DMS153 (cell line): ENCODE measurements at regions not wholly inside any gene's neighbourhood (a gene's known extent, or its start where the extent isn't known, plus 50 kb on each side); places are given as distances from the start of the nearest gene placed in this dataset.

Source experiments
- DNase-seq: peaks from one replicate; lab custom pipeline; 2025; lab: John Stamatoyannopoulos, UW

DNA sequence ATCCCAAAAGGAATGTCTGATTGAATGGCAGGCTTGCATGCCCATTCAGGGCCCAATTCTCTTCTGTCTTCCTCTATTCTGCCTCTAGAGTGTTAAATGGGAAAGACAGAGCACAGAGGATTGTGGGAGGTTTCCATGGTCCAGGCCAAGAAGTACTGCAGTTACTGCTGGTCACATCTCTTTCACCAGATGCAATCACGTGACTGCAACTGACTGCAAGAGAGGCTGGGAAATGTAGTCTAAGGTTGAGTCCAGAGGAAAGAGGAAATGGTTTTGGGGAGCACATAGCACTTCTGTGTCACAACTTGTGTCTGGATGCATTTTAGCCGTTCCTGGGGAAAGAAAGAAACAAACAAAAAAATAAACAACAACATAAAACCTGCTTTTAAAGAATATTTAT is 336.4 kb upstream of the BTBD3 start:
- no peak for DNase-seq

DNA sequence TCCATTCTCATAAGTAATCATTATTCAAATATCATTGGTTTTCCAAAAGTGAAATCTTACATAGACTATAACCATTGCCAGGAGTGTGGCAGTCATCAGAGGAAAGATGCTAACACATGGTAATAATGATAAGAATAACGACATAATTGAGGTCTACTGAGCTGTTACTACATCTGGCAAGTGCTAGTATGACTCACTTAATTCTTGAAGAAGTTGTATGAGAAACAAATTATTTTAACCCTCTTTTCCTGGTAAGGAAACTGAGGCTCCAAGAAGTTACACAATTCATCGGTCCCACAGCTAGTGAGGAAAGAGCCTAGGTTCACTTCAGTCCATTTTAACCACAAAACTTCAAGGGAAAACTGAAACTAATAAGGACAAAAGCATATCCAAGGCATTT is 335.6 kb upstream of the BTBD3 start:
- no peak for DNase-seq

DNA sequence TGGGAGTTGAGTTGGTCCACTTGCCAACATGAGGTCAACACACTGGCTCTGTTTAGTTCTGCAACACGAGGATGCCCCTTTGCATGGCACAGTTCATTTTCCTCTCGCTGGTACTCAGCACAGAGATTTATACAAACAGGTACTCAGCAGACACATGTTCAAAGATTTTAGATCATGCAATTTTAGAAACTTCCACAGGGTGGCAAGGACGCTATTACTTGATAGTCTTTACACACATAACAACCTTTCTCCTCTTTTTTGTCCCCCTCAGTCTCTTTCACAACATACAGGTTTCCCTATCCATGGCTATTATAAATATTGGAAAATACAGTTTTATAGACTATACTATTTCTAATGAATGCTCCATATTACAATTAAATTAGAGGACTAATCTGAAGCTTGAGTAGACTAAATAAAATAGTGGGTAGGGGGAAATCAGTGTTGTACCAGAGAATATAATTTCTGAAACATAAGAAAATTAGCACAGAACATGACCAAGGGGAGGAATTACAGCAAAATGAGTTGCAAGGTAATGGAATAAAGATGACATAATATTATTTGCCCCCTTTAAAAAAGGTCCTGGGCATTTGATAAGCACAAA is 331.8 kb upstream of the BTBD3 start:
- DNase-seq: peak; percentile 30

DNA sequence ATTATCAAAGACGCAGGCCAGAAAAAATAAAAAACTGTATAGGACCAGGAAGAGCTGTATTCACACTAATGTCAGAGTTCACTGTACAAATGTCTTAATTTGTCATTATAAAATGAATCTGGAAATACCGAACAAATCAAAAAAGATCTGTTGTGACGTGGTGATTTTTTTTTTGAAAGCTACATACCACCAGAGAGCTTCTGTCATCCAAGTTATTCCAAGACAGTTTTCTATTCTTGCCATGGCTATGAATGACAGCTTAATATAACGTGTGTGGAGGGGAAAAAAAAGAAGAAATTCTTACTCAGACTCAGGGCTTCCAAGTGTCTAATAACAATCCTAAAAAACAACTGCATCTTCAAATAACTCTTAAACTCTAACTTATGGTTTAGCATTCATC is 328.8 kb upstream of the BTBD3 start:
- no peak for DNase-seq

DNA sequence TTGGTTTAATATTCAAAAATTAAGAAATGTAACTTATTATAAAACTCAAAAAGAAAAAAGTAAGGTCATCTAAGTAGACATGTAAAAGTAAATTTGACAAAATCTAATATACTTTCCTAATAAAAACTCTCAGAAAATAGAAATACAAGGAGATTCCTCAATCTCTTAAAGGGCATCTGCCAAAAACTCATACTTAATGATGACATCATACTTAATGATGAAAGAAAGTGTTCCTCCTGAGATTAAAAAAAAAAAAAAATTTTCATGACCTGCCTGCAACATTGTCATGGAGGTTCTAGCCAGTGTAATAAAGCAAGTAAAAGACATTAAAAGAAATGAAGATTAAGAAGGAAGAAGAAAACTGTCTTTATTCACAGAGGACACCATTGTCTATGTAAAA is 325.7 kb upstream of the BTBD3 start:
- no peak for DNase-seq

DNA sequence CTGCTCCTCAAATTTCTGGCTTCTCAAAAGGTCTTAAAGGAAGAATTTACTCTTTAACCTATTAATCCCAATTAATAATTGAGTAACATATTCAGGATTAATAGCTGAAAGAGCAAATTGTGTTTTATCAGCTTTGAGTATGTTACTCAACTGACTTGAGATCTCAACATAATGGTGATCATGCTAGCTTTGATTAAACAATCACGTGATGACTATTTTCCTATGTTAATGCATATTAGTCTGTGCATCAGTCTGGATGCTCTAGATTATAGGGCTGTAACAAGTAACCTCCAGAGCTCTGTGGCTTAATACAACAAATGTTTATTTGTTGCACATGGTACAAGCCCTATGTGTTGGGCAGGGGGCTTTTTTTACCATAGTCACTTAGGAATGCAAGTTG is 313.4 kb upstream of the BTBD3 start:
- DNase-seq: no peak

GRCh38 chr20:11607047-11607446 is 310.6 kb upstream of the BTBD3 start:
- no peak for DNase-seq

GRCh38 chr20:11608736-11609135 is 309.0 kb upstream of the BTBD3 start:
- DNase-seq: no peak

- no peak for DNase-seq
Measured at GRCh38 chr20:11624704-11625103, 293.0 kb upstream of the BTBD3 start.

DNA sequence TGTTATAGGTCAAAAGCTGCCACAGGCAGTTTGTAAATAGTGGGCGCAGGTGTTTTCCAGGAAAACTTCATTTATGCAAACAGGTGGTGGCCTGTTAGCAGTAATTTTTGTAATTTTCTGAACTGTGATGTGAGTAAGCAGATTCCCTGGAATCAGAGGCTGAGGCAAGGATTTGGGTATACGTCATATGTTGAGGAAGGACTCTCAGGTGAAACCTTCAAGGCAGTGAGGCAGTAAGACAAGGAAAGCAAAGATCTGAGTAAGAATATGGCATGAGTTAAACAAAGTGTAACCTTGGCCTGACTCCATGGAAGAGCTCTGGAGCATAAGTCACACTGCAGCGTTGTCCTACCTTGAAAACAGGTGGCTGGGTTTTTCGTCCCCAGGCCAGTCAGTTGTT is 291.1 kb upstream of the BTBD3 start:
- no peak for DNase-seq

GRCh38 chr20:11642866-11643265 is 274.8 kb upstream of the BTBD3 start:
- no peak for DNase-seq

DNA sequence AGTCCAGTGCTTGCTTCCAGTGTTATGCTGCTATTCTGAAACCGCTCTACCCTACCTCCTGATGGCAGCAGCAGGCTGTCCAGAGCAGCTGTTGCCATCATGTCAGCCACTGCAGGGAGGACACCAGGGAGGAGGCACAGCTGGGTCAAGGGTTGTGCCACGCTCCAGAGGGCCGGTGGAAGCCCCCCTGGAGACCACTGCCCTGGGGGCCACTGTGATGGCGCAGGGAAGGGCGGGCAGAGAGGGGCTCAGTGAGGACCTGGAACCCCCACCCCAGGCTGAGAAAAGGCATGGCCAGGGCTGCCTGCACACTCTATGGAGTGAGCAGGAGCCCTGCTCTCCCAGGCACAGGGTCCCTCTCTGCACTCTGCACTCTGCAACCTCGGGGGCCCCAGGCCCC is 271.3 kb upstream of the BTBD3 start:
- DNase-seq: no peak

- no peak for DNase-seq
Measured at GRCh38 chr20:11650566-11650965, 267.1 kb upstream of the BTBD3 start.

GRCh38 chr20:11651138-11651537 is 266.6 kb upstream of the BTBD3 start:
- no peak for DNase-seq

DNA sequence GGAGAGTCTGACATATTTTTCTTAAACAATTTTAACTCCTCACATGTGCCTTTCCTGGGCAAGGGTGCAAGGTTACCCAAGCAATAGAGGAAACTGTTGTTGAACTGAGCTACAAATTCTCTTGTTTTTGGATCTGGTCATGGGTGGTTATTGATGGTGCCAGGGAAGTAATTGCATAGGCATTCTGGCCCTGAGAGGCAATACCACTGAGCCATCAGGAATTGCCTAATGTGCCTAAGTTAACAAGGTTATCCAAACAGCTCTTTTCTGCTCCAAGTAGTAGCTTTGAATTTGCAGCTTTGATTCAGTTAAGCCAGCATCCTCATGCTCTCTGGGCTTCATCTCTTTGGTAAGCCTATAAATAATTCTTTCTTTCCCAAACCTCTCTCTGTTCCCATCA is 266.0 kb upstream of the BTBD3 start:
- no peak for DNase-seq

DNA sequence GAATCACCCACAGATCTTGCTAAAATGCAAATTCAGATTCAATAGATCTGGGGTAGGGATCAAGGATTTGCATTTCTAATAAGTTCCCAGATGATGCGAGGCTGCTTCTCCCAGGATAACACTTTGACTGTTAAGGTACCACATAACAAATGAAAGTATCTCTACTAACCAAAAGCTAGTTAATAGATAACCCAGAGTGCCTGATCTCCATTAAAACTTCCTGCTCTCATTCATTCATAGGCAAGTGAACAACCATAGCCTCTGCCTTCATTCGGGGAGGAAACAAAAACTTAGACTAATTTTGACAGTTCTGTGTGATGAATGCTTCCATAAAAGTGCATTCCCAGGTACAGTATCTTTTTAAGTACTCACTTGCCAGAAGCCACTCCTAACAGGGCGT is 265.6 kb upstream of the BTBD3 start:
- no peak for DNase-seq

DNA sequence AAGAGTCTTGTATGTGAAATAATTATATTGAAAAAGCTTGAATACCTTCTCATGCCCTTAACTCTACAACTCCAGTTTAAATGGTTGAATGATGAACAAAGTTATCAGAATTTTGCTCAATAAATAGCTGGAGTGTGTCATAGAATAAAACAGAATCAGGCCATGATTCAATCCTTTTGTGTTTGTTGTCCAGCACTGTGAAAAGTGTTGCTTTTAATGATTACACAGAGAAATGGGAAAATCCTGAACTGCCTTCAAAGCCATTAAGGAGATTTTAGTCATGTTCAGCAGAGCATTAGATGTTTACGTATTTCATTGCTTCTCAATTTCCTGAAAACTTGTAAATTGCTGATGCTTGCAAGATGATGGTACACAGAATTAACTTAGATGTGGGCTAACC is 262.9 kb upstream of the BTBD3 start:
- no peak for DNase-seq

GRCh38 chr20:11660673-11661072 is 257.0 kb upstream of the BTBD3 start:
- DNase-seq: no peak

DNA sequence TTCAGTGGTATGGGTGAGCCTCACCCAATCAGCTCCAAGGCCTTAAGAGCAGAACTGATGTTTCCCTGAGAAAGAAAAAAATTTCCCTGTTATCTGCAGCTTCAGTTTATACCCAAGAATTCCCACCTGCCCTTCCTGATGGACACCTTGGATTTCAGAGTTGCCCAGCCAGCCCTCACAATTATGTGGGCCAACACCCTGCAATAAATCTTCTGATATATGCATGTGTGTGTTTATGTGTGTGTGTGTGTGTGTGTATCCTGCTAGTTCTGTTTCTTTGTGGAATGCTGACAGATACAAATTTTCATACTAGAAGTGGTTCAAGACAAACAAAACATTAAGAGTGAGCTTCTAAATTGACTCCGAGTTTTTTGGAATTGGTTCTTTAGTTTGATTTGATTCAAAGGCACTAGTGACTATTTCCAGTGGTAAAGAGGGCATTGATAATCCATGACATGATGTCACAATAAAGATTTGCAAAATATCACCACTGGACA is 246.6 kb upstream of the BTBD3 start:
- DNase-seq: no peak

DNA sequence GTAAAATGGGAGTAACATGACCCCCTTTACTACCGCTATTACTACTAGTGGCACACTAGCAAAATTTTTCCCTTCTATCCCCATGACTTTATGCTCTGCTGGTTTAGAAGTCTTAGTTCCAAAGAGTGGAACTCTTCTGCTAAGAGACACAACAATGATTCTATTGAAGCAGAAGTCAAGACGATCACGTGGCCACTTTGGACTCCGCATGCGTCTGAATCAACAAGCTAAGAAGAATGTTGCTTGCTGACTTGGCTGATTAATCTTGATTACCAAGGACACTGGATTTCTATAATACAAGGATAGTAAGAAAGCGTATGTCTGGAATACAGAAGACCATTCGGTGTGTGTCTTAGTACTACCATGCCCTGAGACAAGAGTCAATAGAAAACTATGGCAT is 244.7 kb upstream of the BTBD3 start:
- DNase-seq: no peak

DNA sequence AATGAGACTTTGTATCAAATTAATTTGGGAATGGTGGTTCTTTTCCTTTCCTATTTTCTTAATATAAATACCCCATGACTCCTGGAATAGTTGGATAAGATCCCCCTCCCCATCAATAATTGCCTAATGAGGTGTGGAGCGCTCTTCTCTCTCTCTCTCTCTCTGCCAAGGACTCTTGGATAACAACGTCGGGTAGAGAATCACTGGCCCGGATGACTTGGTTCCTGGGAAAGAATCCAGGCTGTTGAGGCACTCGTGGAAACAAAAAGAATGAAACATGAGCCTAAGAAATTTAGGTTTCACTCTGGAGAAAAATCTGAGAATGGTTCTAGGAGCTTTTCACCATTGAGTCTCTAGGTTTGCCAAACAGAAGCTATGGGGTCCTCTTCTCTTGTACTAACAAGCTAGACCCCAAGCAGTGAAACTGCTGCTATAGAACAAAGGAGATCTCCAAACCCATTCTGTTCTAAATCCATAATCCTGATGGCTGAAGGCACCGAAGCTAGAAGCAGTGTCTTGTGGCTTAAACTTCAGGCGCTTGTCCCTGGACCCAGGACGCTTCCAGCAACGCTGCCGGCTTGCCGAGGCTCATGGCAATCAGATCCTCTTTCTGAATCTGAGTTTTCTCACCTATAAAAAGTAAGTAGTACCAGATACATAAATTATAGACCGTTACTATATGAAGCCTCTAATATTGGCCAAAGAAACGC is 241.6 kb upstream of the BTBD3 start:
- no peak for DNase-seq

- DNase-seq: peak; percentile 14
Measured at GRCh38 chr20:11676630-11677287, 240.9 kb upstream of the BTBD3 start.

- DNase-seq: no peak
Measured at GRCh38 chr20:11677428-11677827, 240.3 kb upstream of the BTBD3 start.
